ENCODE measurements at regions not wholly inside any gene's neighbourhood (a gene's known extent, or its start where the extent isn't known, plus 50 kb on each side); places are given as distances from the start of the nearest gene placed in this dataset.

DNA sequence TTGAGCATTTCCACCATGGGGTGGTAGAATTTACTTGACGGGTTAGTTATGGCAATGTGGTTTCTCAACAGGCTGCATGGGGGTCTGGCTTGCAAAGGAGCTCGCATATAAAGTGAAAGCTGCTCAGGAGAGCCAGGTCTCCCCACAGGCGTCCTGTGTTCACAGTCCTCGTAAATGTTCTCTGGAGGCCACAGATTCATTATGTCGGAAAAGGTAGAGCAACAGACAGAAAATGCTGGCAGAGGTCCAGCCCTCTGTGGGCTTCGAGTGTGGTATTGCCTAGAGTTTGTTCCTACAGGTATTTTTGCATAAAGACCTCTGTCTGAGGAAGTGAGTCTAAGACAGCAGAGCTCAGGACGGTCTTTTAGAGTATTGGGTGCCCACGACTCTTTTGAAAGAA is 96.4 kb downstream of the CDCA7 start:
- Mint-ChIP-seq H3K9me3 (no peaks in the 10 kb centered on the region), H3K27me3 (ENCODE audit: low read depth) (peaks cover 21% of the 10 kb centered on the region), H3K4me1 (ENCODE audit: low read depth) (peaks cover 3% of the 10 kb centered on the region), H3K36me3 (ENCODE audit: low read depth) (no peaks in the 10 kb centered on the region), H3K4me3 (ENCODE audit: low read depth) (no peak overlapping the region), H3K27ac (no peak overlapping the region)
- intact Hi-C loops (cut with micrococcal nuclease): no loop called here
- no peak for DNase-seq (ENCODE audit: low spot score)

DNA sequence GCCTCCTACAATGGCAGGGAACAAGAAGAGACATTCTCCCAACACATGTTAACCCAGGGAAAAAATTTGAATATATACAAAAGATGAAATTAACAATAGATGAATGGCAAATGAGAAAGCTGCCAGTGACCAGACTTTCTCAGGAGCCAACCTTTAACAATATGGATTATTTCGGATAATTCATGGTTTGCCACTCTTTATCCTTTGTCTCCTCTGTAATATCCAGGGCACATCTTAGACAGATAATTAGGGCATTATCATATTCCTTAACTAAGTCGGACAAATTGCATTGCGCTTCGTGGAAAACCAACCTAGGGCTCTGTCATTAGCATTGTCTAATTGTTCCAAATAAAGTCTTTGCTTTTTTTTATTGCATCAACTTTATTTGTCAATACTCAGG is 97.3 kb downstream of the CDCA7 start:
- no peak for DNase-seq (ENCODE audit: low spot score)
- intact Hi-C loops (cut with micrococcal nuclease): no loop called here
- Mint-ChIP-seq H3K27ac (no peak overlapping the region), H3K9me3 (no peaks in the 10 kb centered on the region), H3K27me3 (ENCODE audit: low read depth) (peaks cover 21% of the 10 kb centered on the region), H3K4me3 (ENCODE audit: low read depth) (no peak overlapping the region), H3K4me1 (ENCODE audit: low read depth) (peaks cover 3% of the 10 kb centered on the region), H3K36me3 (ENCODE audit: low read depth) (no peaks in the 10 kb centered on the region)

DNA sequence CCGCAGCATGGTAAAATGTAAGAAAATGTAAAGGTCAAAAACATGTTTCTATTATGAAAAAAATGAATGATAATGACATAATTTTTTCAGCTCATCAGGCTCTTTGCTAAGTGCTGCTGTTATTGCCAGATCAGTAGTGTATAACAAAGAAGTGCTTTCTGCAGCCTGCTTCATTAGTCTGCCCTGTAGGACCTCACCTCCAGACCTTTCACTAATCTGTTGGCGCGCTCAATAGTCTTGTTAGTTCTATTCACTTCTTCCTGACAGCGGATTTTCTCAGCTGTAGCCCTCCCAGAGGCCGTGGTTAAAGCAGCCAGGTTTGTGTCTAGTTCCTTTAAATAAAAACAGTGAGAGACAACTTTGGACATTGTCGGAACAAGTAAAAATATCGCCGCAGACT is 97.7 kb downstream of the CDCA7 start:
- Mint-ChIP-seq H3K27me3 (ENCODE audit: low read depth) (peaks cover 21% of the 10 kb centered on the region), H3K27ac (no peak overlapping the region), H3K9me3 (no peaks in the 10 kb centered on the region), H3K4me1 (ENCODE audit: low read depth) (peaks cover 3% of the 10 kb centered on the region), H3K36me3 (ENCODE audit: low read depth) (no peaks in the 10 kb centered on the region), H3K4me3 (ENCODE audit: low read depth) (no peak overlapping the region)
- DNase-seq (ENCODE audit: low spot score): no peak
- intact Hi-C loops (cut with micrococcal nuclease): no loop called here

DNA sequence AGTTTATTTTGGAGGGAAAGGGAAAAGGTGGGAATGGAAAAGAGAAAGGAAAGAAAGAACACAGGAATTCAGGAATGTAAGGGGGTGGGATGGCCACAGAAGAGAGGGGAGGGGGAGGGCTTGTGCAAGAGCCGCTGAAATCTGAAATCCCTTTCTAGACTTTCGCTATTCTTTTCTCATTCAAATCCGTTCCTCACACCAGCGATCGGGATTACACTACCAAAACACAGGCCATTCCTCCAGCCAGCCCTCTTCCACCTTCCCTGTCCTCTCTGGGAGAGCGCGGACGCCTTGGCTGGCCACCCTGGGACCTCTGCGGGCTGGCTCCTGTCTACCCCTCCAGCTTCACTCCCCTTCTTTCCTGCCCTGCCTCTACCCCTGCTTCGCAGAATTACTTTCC is 102.3 kb downstream of the CDCA7 start:
- intact Hi-C loops (cut with micrococcal nuclease): no loop called here
- peaks cover 14% of the 10 kb centered on the region for H3K27me3 Mint-ChIP-seq (ENCODE audit: low read depth)
- H3K27ac Mint-ChIP-seq: no peak overlapping the region
- DNase-seq (ENCODE audit: low spot score): no peak
- no peaks in the 10 kb centered on the region for H3K36me3 Mint-ChIP-seq (ENCODE audit: low read depth)
- no peaks in the 10 kb centered on the region for H3K4me1 Mint-ChIP-seq (ENCODE audit: low read depth)
- no peak overlapping the region for H3K4me3 Mint-ChIP-seq (ENCODE audit: low read depth)
- no peaks in the 10 kb centered on the region for H3K9me3 Mint-ChIP-seq

DNA sequence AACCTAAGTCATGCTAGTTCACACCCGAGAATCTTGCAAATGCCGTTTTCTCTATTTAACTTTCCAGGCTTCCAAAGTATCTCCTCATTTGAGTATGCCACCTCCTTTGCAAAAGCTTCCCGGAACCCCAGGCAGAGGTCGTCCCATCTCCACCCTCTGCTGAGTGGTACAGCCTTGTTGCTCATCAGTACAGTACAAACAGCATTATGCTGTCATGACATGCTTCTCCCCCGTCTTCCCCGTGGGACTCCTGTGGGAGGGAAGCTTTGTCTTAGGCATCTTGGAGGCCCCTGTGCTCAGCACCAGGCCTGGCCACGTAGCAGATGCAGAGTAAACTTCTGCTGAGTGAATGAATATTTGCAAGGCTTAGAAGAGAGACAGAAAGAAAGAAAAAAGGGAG is 102.7 kb downstream of the CDCA7 start:
- Mint-ChIP-seq H3K27me3 (ENCODE audit: low read depth) (peaks cover 12% of the 10 kb centered on the region), H3K9me3 (no peaks in the 10 kb centered on the region), H3K4me1 (ENCODE audit: low read depth) (no peaks in the 10 kb centered on the region), H3K36me3 (ENCODE audit: low read depth) (no peaks in the 10 kb centered on the region), H3K27ac (no peak overlapping the region), H3K4me3 (ENCODE audit: low read depth) (no peak overlapping the region)
- intact Hi-C loops (cut with micrococcal nuclease): no loop called here
- no peak for DNase-seq (ENCODE audit: low spot score)

DNA sequence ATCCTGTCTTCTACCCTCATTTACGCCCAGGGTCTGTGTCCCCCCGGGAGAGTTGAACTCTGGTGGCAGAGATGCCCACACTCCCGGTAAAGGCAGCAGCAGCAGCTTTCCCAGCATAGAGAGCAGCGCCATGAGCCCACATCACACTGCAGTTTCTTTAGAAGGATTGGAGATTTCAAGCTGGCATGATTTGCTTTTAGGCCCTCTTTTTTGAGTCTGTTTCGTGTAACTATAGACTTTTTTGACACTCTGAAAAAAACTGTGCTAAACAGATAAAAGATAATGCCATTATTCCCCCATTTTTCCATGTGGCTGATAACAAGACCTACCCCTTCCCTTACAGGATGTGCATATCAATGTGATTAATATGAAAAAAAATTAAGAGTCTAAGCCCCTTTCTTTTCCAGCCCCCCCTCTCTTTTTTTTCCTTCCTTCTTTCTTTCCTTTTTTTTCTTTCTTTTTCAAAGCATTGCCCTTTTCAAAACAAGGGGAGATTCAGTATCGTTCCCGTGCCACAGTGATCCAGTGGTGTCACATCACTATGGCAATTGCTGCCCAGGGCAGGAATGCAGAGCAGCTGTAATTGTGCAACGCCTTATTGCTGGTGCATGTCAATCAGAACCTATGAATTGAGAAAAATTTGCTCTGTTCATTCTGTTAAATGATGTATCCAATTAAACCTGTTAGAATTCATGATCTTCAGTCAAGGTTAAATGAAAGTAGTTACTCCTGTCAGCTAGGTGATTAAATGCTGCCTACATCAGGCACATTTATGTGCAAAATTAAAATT is 104.5 kb downstream of the CDCA7 start:
- no peak overlapping the region for H3K27ac Mint-ChIP-seq
- no peak for DNase-seq (ENCODE audit: low spot score)
- no peaks in the 10 kb centered on the region for H3K36me3 Mint-ChIP-seq (ENCODE audit: low read depth)
- H3K4me3 Mint-ChIP-seq (ENCODE audit: low read depth): no peak overlapping the region
- H3K9me3 Mint-ChIP-seq: no peaks in the 10 kb centered on the region
- H3K27me3 Mint-ChIP-seq (ENCODE audit: low read depth): peaks cover 9% of the 10 kb centered on the region
- intact Hi-C loops (cut with micrococcal nuclease): no loop called here
- no peaks in the 10 kb centered on the region for H3K4me1 Mint-ChIP-seq (ENCODE audit: low read depth)

DNA sequence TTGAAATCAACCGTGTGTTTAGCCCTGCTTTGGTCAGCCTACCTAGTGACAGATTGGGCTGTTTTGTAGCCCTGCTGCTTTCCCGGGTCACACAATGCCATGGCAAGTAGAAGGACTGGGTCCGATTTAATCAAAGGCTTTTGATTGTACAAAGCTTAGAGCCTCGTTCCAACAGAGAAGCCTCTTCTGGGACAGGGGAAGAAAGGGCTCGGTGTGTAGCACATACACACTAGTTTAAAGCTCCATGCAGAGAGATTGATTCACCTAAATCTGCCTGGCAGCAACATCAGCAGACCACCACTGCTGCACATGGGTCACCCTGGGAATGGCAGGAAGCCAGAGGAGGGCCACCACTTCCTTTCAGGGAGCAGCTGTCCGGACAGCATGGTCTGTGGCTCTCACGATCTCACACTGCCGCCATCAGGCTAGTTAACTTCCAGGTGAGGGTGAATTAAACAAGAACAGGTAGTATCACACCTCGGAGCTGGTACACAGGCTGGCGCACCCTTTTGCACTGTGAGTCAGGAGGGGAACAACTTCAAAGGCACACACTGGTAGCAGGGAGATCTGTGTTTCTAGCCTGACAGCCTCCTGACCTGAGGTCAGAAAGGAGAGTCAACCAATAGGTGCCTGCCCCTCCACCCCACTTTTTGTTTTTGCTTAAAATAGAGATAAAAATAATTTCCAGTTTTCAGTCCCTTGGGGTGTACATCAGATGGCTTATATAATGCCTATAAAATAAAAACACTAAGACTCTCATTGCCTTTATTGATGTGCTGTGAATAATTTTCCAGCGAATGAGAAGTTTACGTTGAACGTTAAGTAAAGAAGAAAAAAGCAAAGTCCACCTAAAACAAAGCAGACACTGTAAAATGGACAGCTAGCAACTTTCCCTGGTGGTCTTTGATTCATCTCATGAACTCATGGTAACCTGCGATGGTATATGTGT is 108.5 kb downstream of the CDCA7 start:
- H3K27ac Mint-ChIP-seq: no peak overlapping the region
- no peaks in the 10 kb centered on the region for H3K4me1 Mint-ChIP-seq (ENCODE audit: low read depth)
- peaks cover 8% of the 10 kb centered on the region for H3K27me3 Mint-ChIP-seq (ENCODE audit: low read depth)
- DNase-seq (ENCODE audit: low spot score): no peak
- intact Hi-C loops (cut with micrococcal nuclease): no loop called here
- no peaks in the 10 kb centered on the region for H3K9me3 Mint-ChIP-seq
- H3K36me3 Mint-ChIP-seq (ENCODE audit: low read depth): no peaks in the 10 kb centered on the region
- no peak overlapping the region for H3K4me3 Mint-ChIP-seq (ENCODE audit: low read depth)

DNA sequence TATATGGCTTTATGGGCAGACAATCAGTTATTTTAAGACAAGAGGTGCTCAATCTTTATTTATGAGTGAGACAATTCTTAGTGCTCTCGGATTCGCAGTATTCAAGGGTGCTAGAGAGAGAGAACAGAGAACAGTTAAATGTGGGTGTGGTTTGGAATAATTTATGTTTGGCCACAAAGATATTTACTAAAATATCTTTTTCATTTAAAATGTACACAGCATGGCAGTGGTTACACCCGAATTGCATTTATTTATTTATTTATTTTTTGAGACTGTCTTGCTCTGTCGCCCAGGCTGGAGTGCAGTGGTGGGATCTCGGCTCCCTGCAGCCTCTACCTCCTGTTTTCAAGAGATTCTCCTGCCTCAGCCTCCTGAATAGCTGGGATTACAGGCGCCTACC is 109.2 kb downstream of the CDCA7 start:
- H3K36me3 Mint-ChIP-seq (ENCODE audit: low read depth): no peaks in the 10 kb centered on the region
- intact Hi-C loops (cut with micrococcal nuclease): no loop called here
- no peak overlapping the region for H3K27ac Mint-ChIP-seq
- peaks cover 8% of the 10 kb centered on the region for H3K27me3 Mint-ChIP-seq (ENCODE audit: low read depth)
- DNase-seq (ENCODE audit: low spot score): no peak
- no peaks in the 10 kb centered on the region for H3K9me3 Mint-ChIP-seq
- no peak overlapping the region for H3K4me3 Mint-ChIP-seq (ENCODE audit: low read depth)
- H3K4me1 Mint-ChIP-seq (ENCODE audit: low read depth): no peaks in the 10 kb centered on the region

DNA sequence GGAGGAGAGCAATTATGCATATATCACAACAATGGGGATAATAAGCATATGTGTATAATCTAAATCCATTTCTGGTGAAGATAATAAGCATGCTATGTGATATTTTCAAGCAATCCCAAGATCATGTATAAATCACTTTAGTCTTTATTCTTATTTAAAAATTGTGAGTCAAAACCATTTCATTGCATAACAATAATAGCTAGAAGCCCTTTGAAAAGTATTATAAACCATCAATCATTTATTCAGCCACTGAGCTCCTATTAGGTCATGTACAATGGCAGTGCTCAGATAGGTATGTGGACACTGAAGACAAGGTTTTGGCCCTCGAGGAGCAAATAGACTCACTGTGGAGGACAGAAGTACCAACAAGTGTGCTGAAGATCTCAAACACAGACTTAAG is 113.1 kb downstream of the CDCA7 start:
- H3K4me3 Mint-ChIP-seq (ENCODE audit: low read depth): no peak overlapping the region
- intact Hi-C loops (cut with micrococcal nuclease): no loop called here

DNA sequence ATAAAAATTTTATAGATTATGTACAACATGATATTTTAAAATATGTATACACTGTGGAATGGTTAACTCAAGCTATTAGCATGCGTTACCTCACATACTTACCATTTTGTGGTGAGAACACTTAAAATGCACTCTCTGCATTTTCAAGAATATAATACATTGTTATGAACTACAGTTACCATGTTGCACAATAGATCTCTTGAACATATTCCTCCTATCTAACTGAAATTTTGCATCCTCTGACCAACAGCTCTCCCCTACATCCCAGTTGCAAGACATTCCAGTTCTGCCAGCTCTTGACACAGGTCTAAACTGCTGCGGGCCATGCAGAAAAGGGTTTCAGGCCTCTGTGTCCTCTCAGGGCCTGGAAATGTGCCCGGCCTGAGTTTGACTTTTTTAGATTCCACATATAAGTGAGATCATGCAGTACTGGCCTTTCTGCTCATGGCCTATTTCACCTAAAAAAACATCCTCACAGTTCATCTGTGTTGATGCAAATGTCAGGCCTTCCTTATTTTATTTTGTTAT is 113.7 kb downstream of the CDCA7 start:
- no peak overlapping the region for H3K27ac Mint-ChIP-seq
- H3K27me3 Mint-ChIP-seq (ENCODE audit: low read depth): peaks cover 10% of the 10 kb centered on the region
- H3K9me3 Mint-ChIP-seq: no peaks in the 10 kb centered on the region
- H3K4me3 Mint-ChIP-seq (ENCODE audit: low read depth): no peak overlapping the region
- intact Hi-C loops (cut with micrococcal nuclease): no loop called here
- DNase-seq (ENCODE audit: low spot score): no peak
- no peaks in the 10 kb centered on the region for H3K36me3 Mint-ChIP-seq (ENCODE audit: low read depth)
- H3K4me1 Mint-ChIP-seq (ENCODE audit: low read depth): no peaks in the 10 kb centered on the region

More for the DNA sequence above, 113.1 kb downstream of the CDCA7 start:
- no peak for DNase-seq (ENCODE audit: low spot score)
- Mint-ChIP-seq H3K36me3 (ENCODE audit: low read depth) (no peaks in the 10 kb centered on the region), H3K27me3 (ENCODE audit: low read depth) (peaks cover 12% of the 10 kb centered on the region), H3K27ac (no peak overlapping the region), H3K9me3 (no peaks in the 10 kb centered on the region), H3K4me1 (ENCODE audit: low read depth) (no peaks in the 10 kb centered on the region)

DNA sequence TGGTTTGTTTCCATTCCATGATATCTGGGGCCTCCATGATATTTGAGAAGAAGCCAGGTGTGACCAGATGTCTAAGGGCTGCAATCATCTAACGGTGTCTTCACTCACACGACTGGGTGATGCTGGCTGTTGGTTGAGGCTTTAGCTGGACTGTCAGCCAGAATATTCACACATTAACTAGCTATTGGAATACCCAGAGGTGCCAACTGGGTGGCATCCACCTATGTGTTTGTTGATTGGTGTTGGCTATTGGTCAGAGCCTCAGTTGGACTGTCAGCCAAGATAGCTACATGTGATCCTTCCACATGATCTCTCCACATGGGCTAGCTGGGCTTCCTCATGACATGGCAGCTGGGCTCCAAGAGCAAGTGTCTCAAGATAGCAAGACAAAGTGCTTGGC is 117.4 kb downstream of the CDCA7 start:
- Mint-ChIP-seq H3K36me3 (ENCODE audit: low read depth) (no peaks in the 10 kb centered on the region), H3K9me3 (no peaks in the 10 kb centered on the region), H3K27ac (no peak overlapping the region), H3K27me3 (ENCODE audit: low read depth) (peaks cover 23% of the 10 kb centered on the region), H3K4me1 (ENCODE audit: low read depth) (no peaks in the 10 kb centered on the region), H3K4me3 (ENCODE audit: low read depth) (no peak overlapping the region)
- no peak for DNase-seq (ENCODE audit: low spot score)
- intact Hi-C loops (cut with micrococcal nuclease): no loop called here

DNA sequence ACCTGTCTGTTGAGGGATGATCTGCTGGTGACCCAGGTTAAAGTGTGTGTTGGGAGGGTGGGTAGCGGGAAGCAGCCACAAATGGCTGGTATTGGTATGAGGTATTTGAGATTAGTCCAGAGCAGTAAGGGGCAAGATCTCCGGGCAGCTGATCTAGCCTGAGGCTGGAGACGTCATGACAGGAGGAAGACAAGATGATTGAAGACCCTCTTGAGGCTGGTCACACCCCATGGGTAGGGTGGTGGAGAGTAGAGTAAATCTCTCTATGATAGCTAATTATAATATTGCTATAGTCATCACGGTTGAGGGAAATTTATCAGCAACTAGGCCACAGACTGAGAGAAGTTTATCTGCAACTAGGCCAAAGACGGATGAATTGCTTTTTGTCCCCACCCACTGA is 128.5 kb downstream of the CDCA7 start:
- Mint-ChIP-seq H3K4me3 (ENCODE audit: low read depth) (no peak overlapping the region), H3K9me3 (no peaks in the 10 kb centered on the region), H3K27ac (no peak overlapping the region), H3K27me3 (ENCODE audit: low read depth) (no peaks in the 10 kb centered on the region), H3K36me3 (ENCODE audit: low read depth) (no peaks in the 10 kb centered on the region), H3K4me1 (ENCODE audit: low read depth) (no peaks in the 10 kb centered on the region)
- intact Hi-C loops (cut with micrococcal nuclease): no loop called here
- DNase-seq (ENCODE audit: low spot score): no peak

DNA sequence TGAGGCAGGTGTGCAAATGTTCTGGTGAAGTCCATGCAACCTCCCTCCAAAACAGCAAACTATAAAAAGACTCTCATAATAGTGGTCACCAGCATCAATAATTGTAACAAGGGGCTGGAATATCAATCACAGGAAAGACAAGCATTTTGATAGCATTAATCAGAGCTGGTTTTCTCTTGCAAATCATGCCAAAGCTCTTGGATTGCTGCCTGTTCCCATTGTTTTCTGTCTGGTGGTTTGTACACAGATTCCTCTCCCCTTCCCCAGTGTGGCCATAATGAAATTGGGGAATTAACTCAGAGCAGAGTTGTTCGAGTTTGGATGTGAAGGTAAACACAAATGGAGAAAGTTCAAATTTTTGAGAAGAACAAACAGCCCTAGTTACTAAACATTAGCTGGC is 134.2 kb downstream of the CDCA7 start:
- Mint-ChIP-seq H3K9me3 (no peaks in the 10 kb centered on the region), H3K4me3 (ENCODE audit: low read depth) (no peak overlapping the region), H3K36me3 (ENCODE audit: low read depth) (no peaks in the 10 kb centered on the region), H3K4me1 (ENCODE audit: low read depth) (no peaks in the 10 kb centered on the region), H3K27ac (no peak overlapping the region), H3K27me3 (ENCODE audit: low read depth) (peaks cover 8% of the 10 kb centered on the region)
- intact Hi-C loops (cut with micrococcal nuclease): no loop called here
- no peak for DNase-seq (ENCODE audit: low spot score)
